ENCODE measurements at regions not wholly inside any gene's neighbourhood (a gene's known extent, or its start where the extent isn't known, plus 50 kb on each side); places are given as distances from the start of the nearest gene placed in this dataset.

- TF ChIP-seq CTCF (conservative IDR thresholded peaks at IDR 0.05; ENCODE audit: low read length): no peak
- TF ChIP-seq EZH2phosphoT487 (IDR thresholded peaks at IDR 0.05; ENCODE audit: borderline replicate concordance): no peak
These were observed 501.8 kb downstream of the ETNK1 start for GRCh38 chr12:23126794-23127193.

Measured in Loucy (cell line).